HEK293 (cell line): ENCODE measurements at regions not wholly inside any gene's neighbourhood (a gene's known extent, or its start where the extent isn't known, plus 50 kb on each side); places are given as distances from the start of the nearest gene placed in this dataset.

ENCODE experiments used
- CTCF ChIP-seq: fragments of 450-650 bp; formaldehyde crosslinking; IDR thresholded peaks from 2 replicates; pipeline ENCODE4 v1.5.1; 2016; ENCODE audit warnings: missing biosample characterization, missing genetic modification characterization
- REST ChIP-seq: fragments of 450-650 bp; formaldehyde crosslinking; IDR thresholded peaks from 2 replicates; pipeline ENCODE4 v1.5.1; 2016; ENCODE audit warnings: missing biosample characterization, missing genetic modification characterization
- YY1 ChIP-seq: fragments of 450-650 bp; formaldehyde crosslinking; IDR thresholded peaks from 2 replicates; pipeline ENCODE4 v1.5.1; 2018; ENCODE audit warnings: missing biosample characterization, missing genetic modification characterization
- ZBTB10 ChIP-seq: fragments of 450-650 bp; formaldehyde crosslinking; IDR thresholded peaks from 2 replicates; pipeline ENCODE4 v1.5.1; 2016; ENCODE audit warnings: missing biosample characterization, missing genetic modification characterization
- ZBTB26 ChIP-seq: fragments of 450-650 bp; formaldehyde crosslinking; optimal IDR thresholded peaks from 2 replicates; pipeline ENCODE3; 2016; ENCODE audit warnings: missing biosample characterization, mild to moderate bottlenecking, missing genetic modification characterization
- ZBTB48 ChIP-seq: fragments of 450-650 bp; formaldehyde crosslinking; IDR thresholded peaks from 2 replicates; pipeline ENCODE4 v1.5.1; 2016; ENCODE audit warnings: missing biosample characterization, missing genetic modification characterization
- ZNF10 ChIP-seq: fragments of 450-650 bp; formaldehyde crosslinking; IDR thresholded peaks from 2 replicates; pipeline ENCODE4 v1.5.1; 2017; ENCODE audit warnings: missing biosample characterization, missing genetic modification characterization
- ZNF19 ChIP-seq: fragments of 450-650 bp; formaldehyde crosslinking; IDR thresholded peaks from 2 replicates; pipeline ENCODE4; 2016; ENCODE audit warnings: missing biosample characterization, missing genetic modification characterization, low read depth
- ZNF221 ChIP-seq: fragments of 450-650 bp; formaldehyde crosslinking; IDR thresholded peaks from 2 replicates; pipeline ENCODE4 v1.5.1; 2017; ENCODE audit warnings: missing biosample characterization, missing genetic modification characterization, borderline replicate concordance
- ZNF391 ChIP-seq: fragments of 450-650 bp; formaldehyde crosslinking; IDR thresholded peaks from 2 replicates; pipeline ENCODE4 v1.5.1; 2016; ENCODE audit warnings: low read depth, missing biosample characterization, missing genetic modification characterization, borderline replicate concordance
- ZNF416 ChIP-seq: fragments of 450-650 bp; formaldehyde crosslinking; IDR thresholded peaks from 2 replicates; pipeline ENCODE4 v1.5.1; 2016; ENCODE audit warnings: missing biosample characterization, missing genetic modification characterization
- ZNF776 ChIP-seq: fragments of 450-650 bp; formaldehyde crosslinking; IDR thresholded peaks from 2 replicates; pipeline ENCODE4 v1.5.0; 2017; ENCODE audit warnings: missing biosample characterization, missing genetic modification characterization, borderline replicate concordance

- no peak for TF ChIP-seq ZBTB10
- no peak for TF ChIP-seq ZNF10
- no peak for TF ChIP-seq ZNF391 (tag by site-specific recombination)
- TF ChIP-seq ZNF19 (tag by site-specific recombination), result no peak
- no peak for TF ChIP-seq CTCF
- TF ChIP-seq ZNF416 (tag by site-specific recombination), result no peak
- no peak for TF ChIP-seq ZNF221 (tag by site-specific recombination)
- TF ChIP-seq YY1, result no peak
- TF ChIP-seq ZBTB26 (tag by site-specific recombination), result no peak
- no peak for TF ChIP-seq ZNF776 (tag by site-specific recombination)
- TF ChIP-seq REST (tag by site-specific recombination), result no peak
- TF ChIP-seq ZBTB48, result no peak
These were observed 114.0 kb upstream of the ZNF644 start for GRCh38 chr1:91135799-91136198.
